WERI-Rb-1 (cell line): ENCODE measurements at regions not wholly inside any gene's neighbourhood (a gene's known extent, or its start where the extent isn't known, plus 50 kb on each side); places are given as distances from the start of the nearest gene placed in this dataset.

Experiments used
- DNase-seq: peaks from one replicate; pipeline ENCODE4 v3.0.0-alpha.2; 2020
- H3K27ac ChIP-seq: fragments of 250-450 bp; sonication (Bioruptor Pico); 2 replicates; pipeline ENCODE4 v1.5.1; 2020; ENCODE audit warnings: mild to moderate bottlenecking, moderate library complexity
- H3K27me3 ChIP-seq: fragments of 250-450 bp; sonication (Bioruptor Pico); 2 replicates; pipeline ENCODE4 v1.5.1; 2021; ENCODE audit warnings: mild to moderate bottlenecking, low read depth, moderate library complexity; ENCODE audit not compliant: insufficient read depth, severe bottlenecking
- H3K36me3 ChIP-seq: fragments of 250-450 bp; sonication (Bioruptor Pico); 2 replicates; pipeline ENCODE4 v1.5.1; 2020; ENCODE audit warnings: mild to moderate bottlenecking, moderate library complexity
- H3K4me3 ChIP-seq: 2 replicates; pipeline ENCODE4 v1.5.1; 2011; ENCODE audit warnings: low read depth, mild to moderate bottlenecking, control low read depth, low read length
- H3K9me3 ChIP-seq: fragments of 250-450 bp; sonication (Bioruptor Pico); 2 replicates; pipeline ENCODE4 v1.5.1; 2021; ENCODE audit warnings: mild to moderate bottlenecking, moderate library complexity; ENCODE audit not compliant: severe bottlenecking
- CTCF ChIP-seq: IDR thresholded peaks from 2 replicates; pipeline ENCODE4 v1.5.1; 2011; ENCODE audit warnings: low read depth, mild to moderate bottlenecking, control low read depth, inconsistent platforms, low read length

DNA sequence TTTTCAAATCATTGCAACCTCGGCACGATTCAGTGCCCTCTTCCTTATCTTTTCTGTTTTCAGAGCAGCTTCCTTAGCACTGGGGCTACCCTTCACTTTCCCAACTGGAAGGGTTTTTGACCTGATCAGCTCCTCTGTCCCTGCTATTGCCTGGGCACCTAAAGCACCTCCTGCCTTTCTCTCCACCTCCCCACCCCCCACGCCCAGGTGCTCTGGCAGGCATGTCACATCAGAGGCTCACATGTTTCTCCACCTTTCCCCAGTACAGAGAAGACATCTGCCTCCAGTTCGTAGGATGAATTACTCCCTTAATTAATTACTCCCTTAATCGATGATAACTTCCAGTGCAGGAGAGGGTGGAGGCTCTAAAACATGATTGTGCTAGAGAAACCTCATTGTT lies 88.7 kb upstream of the LCLAT1 start:
- TF ChIP-seq CTCF, result no peak
- peak overlapping the region; percentile 26 for H3K4me3 ChIP-seq
- H3K27ac ChIP-seq, result peak overlapping the region; percentile 81
- peak; percentile 66 for DNase-seq
- H3K9me3 ChIP-seq, result no peaks in the 10 kb centered on the region
- no peaks in the 10 kb centered on the region for H3K36me3 ChIP-seq
- no peaks in the 10 kb centered on the region for H3K27me3 ChIP-seq

DNA sequence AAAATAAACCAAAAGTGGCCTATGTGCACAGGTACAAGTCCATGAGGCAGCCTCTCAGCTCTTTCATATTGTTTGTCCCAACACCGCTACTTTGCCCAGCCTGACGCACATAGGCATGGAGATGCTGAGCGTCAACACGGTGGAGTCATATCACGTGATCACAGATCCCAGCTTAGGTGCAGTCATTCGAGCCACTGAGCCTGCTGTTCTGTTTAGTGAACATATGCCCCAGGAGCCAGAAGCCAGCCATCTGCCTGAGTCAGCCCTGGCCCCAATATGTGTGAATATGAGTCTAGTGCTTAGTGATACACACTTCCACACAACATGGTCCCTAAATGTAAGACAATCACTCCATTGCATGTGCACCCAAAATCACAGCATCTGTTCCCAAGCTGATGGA lies 88.2 kb upstream of the LCLAT1 start:
- no peak for TF ChIP-seq CTCF
- H3K36me3 ChIP-seq, result no peaks in the 10 kb centered on the region
- peak overlapping the region; percentile 81 for H3K27ac ChIP-seq
- no peaks in the 10 kb centered on the region for H3K27me3 ChIP-seq
- H3K9me3 ChIP-seq, result no peaks in the 10 kb centered on the region
- peak overlapping the region; percentile 26 for H3K4me3 ChIP-seq
- peak; percentile 96 for DNase-seq

DNA sequence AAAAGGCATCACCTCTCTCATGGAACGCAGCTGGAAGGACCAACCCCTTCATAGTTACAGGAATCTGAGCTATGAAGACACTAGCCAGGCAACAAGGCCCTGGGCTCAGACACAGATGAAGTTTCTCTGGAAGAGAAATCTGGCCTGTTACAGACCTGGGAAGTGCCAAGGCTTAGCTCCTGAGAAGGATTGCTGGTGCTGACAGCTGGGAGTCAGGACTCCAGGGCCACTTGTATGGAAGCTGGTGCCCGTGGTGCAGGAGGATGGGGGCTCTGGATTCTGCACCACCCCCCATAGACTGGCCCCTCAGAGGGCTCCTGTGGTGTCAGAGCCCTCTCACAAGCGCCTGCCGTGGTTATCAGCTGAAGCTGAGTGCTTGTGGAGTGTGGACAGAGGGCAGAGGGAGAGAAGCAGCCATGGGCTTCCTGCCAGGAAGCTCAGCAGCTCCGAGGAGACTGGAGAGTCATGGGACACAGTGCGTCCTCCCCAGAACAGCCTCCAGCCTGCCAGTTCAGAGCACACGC lies 87.3 kb upstream of the LCLAT1 start:
- Histone ChIP-seq H3K4me3 (no peak overlapping the region), H3K36me3 (no peaks in the 10 kb centered on the region), H3K27ac (peak overlapping the region; percentile 81), H3K27me3 (no peaks in the 10 kb centered on the region), H3K9me3 (no peaks in the 10 kb centered on the region)
- TF ChIP-seq CTCF, result no peak
- DNase-seq, result peak; percentile 54

DNA sequence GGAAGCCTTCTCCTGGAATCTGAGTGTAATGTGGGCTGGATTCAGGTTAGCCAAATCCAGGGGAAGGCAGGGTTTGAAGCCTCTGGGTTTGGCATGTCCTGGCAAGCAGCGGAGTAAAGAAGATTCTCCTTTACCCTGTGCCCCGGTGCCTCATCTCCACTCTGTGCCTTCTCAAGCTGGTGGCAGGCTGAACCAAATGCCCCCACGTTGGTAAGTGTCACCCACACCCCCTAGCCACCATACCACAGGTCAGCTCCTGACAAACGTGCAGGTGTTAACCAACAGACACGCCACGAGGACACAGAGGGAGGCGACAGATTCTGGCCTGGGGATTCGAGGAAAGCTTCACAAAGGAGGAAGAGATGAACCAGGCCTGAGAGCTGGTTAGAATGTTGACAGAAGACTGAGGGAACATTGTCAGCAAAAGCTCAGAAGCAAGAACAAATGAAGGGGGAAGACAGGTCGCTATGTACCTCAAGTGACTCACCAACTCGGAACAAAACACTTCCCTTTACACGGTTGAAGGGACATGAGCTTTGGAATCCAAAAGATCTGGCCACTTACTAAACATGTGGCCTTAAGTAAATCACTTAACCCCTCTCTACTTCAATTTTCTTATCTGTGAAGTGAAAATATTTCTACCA lies 85.2 kb upstream of the LCLAT1 start:
- DNase-seq, result no peak
- TF ChIP-seq CTCF, result no peak
- Histone ChIP-seq H3K27me3 (no peaks in the 10 kb centered on the region), H3K27ac (no peak overlapping the region), H3K9me3 (no peaks in the 10 kb centered on the region), H3K36me3 (no peaks in the 10 kb centered on the region), H3K4me3 (no peak overlapping the region)

GRCh38 chr2:30362468-30363081 lies 84.5 kb upstream of the LCLAT1 start:
- peak; percentile 1 for DNase-seq
- Histone ChIP-seq H3K36me3 (no peaks in the 10 kb centered on the region), H3K27ac (no peak overlapping the region), H3K9me3 (no peaks in the 10 kb centered on the region), H3K4me3 (no peak overlapping the region), H3K27me3 (no peaks in the 10 kb centered on the region)
- TF ChIP-seq CTCF, result no peak
